Trophoblast cell (in vitro differentiated cells and primary cell): ENCODE measurements at regions not wholly inside any gene's neighbourhood (a gene's known extent, or its start where the extent isn't known, plus 50 kb on each side); places are given as distances from the start of the nearest gene placed in this dataset.

Experiments used
- DNase-seq, 2 donors: peaks; one replicate each; pipeline ENCODE4 v3.0.0-alpha.2; 2016
- H2AFZ ChIP-seq: 2 replicates; pipeline ENCODE4 v1.6.1; 2013; ENCODE audit warnings: low read length, moderate library complexity, mild to moderate bottlenecking; ENCODE audit not compliant: insufficient read depth, poor library complexity
- H2AK5ac ChIP-seq: 2 replicates; pipeline ENCODE4 v1.6.1; 2013; ENCODE audit warnings: mild to moderate bottlenecking, low read length
- H2BK120ac ChIP-seq: 2 replicates; pipeline ENCODE4 v1.6.1; 2013; ENCODE audit warnings: low read length, mild to moderate bottlenecking, moderate library complexity; ENCODE audit not compliant: insufficient read depth, poor library complexity
- H2BK12ac ChIP-seq: 2 replicates; pipeline ENCODE4 v1.6.1; 2013; ENCODE audit warnings: mild to moderate bottlenecking, low read length, moderate library complexity
- H2BK5ac ChIP-seq: 2 replicates; pipeline ENCODE4 v1.6.1; 2013; ENCODE audit warnings: low read length, low read depth, moderate library complexity, mild to moderate bottlenecking; ENCODE audit not compliant: poor library complexity
- H3K14ac ChIP-seq: 2 replicates; pipeline ENCODE4 v1.6.1; 2013; ENCODE audit warnings: mild to moderate bottlenecking, low read length
- H3K18ac ChIP-seq: 2 replicates; pipeline ENCODE4 v1.6.1; 2013; ENCODE audit warnings: mild to moderate bottlenecking, low read length
- H3K23ac ChIP-seq: 2 replicates; pipeline ENCODE4 v1.6.1; 2013; ENCODE audit warnings: low read length
- H3K27ac ChIP-seq: 2 replicates; pipeline ENCODE4 v1.5.1; 2013; ENCODE audit warnings: low read depth, mild to moderate bottlenecking, inconsistent platforms, low read length, moderate library complexity
- H3K27me3 ChIP-seq: 2 replicates; pipeline ENCODE4 v1.6.1; 2013; ENCODE audit warnings: inconsistent platforms, mild to moderate bottlenecking, low read length, moderate library complexity; ENCODE audit not compliant: insufficient read depth
- H3K36me3 ChIP-seq, 2 experiments: 1 replicate in 1 of 2; 2 replicates in 1 of 2; pipeline ENCODE4 v1.6.1; 2013; ENCODE audit warnings: low read length in 2 of 2, mild to moderate bottlenecking in 2 of 2, moderate library complexity in 1 of 2; ENCODE audit not compliant: insufficient read depth in 2 of 2, control insufficient read depth in 1 of 2
- H3K4ac ChIP-seq: 2 replicates; pipeline ENCODE4 v1.6.1; 2013; ENCODE audit warnings: low read depth, mild to moderate bottlenecking, low read length, moderate library complexity
- H3K4me1 ChIP-seq, 2 experiments: 1 replicate in 1 of 2; 2 replicates in 1 of 2; pipeline ENCODE4 v1.6.1; 2013; ENCODE audit warnings: low read length in 2 of 2, mild to moderate bottlenecking in 2 of 2, moderate library complexity in 1 of 2; ENCODE audit not compliant: insufficient read depth in 2 of 2, control insufficient read depth in 1 of 2
- H3K4me2 ChIP-seq: 2 replicates; pipeline ENCODE4 v1.6.1; 2013; ENCODE audit warnings: inconsistent platforms, mild to moderate bottlenecking, low read length, moderate library complexity
- H3K4me3 ChIP-seq: 2 replicates; pipeline ENCODE4 v1.5.1; 2013; ENCODE audit warnings: mild to moderate bottlenecking, low read depth, low read length, inconsistent platforms
- H3K79me1 ChIP-seq: one replicate; pipeline ENCODE4 v1.6.1; 2013; ENCODE audit warnings: low read length
- H3K79me2 ChIP-seq: 2 replicates; pipeline ENCODE4 v1.6.1; 2013; ENCODE audit warnings: low read length, mild to moderate bottlenecking; ENCODE audit not compliant: control insufficient read depth, insufficient read depth, poor library complexity
- H3K9ac ChIP-seq: 2 replicates; pipeline ENCODE4 v1.6.1; 2013; ENCODE audit warnings: mild to moderate bottlenecking, low read length
- H3K9me3 ChIP-seq: 2 replicates; pipeline ENCODE4 v1.6.1; 2013; ENCODE audit warnings: low read depth, mild to moderate bottlenecking, control low read depth, inconsistent platforms, low read length; ENCODE audit not compliant: insufficient read depth
- H4K12ac ChIP-seq: 2 replicates; pipeline ENCODE4 v1.6.1; 2013; ENCODE audit warnings: low read depth, mild to moderate bottlenecking, low read length, moderate library complexity
- H4K8ac ChIP-seq: 2 replicates; pipeline ENCODE4 v1.6.1; 2013; ENCODE audit warnings: low read depth, mild to moderate bottlenecking, low read length, moderate library complexity
- H4K91ac ChIP-seq: one replicate; pipeline ENCODE4 v1.6.1; 2013; ENCODE audit warnings: low read depth, mild to moderate bottlenecking, low read length, moderate library complexity
- WGBS: extraction: QIAGEN DNeasy Blood & Tissue Kit; methylation state at CpG from one replicate; pipeline ENCODE4 v1.1.7; 2013; ENCODE audit warnings: missing lambda C conversion rate; ENCODE audit not compliant: insufficient read length, insufficient coverage; ENCODE audit errors: extremely low coverage; 5-methylcytosine and 5-hydroxymethylcytosine counted together

DNA sequence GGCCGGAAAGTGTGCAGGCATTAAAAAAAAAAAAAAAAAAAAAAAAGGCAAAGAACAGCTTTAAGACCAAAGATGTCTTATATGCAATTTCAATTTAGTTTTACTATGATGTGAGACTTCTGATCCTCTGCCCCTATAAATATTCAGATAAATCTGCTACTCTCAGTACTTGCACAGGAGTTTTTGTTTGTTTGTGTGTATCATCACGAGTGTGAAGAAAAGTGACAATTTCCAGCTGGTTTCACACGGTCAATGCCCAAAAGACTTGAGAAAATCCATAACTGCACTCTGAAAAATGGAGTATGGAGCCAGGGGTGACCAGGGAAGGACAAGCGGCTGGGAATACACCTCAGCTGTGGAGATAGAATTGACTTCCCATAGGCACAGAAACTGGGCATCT lies 757.7 kb downstream of the C6orf118 start:
- H3K36me3 ChIP-seq, result no peaks in the 10 kb centered on the region
- no peak overlapping the region for H3K4me3 ChIP-seq
- no peaks in the 10 kb centered on the region for H3K9me3 ChIP-seq
- H2AK5ac ChIP-seq, result no peak overlapping the region
- no peak overlapping the region for H3K4me2 ChIP-seq
- no peak overlapping the region for H3K23ac ChIP-seq
- H4K12ac ChIP-seq, result no peak overlapping the region
- no peak overlapping the region for H2BK12ac ChIP-seq
- H3K4ac ChIP-seq, result no peak overlapping the region
- no peak overlapping the region for H3K27ac ChIP-seq
- no peak for DNase-seq
- WGBS, result no CpG with 5 or more reads among the region's 4 CpGs
- no peaks in the 10 kb centered on the region for H3K79me1 ChIP-seq
- H3K9ac ChIP-seq, result no peak overlapping the region
- no peaks in the 10 kb centered on the region for H3K79me2 ChIP-seq
- no peak overlapping the region for H4K91ac ChIP-seq
- H4K8ac ChIP-seq, result no peak overlapping the region
- H3K18ac ChIP-seq, result no peak overlapping the region
- H3K27me3 ChIP-seq, result no peaks in the 10 kb centered on the region
- no peak overlapping the region for H2AFZ ChIP-seq
- H2BK5ac ChIP-seq, result no peak overlapping the region
- H3K14ac ChIP-seq, result no peak overlapping the region
- no peaks in the 10 kb centered on the region for H3K4me1 ChIP-seq
- H2BK120ac ChIP-seq, result no peak overlapping the region

DNA sequence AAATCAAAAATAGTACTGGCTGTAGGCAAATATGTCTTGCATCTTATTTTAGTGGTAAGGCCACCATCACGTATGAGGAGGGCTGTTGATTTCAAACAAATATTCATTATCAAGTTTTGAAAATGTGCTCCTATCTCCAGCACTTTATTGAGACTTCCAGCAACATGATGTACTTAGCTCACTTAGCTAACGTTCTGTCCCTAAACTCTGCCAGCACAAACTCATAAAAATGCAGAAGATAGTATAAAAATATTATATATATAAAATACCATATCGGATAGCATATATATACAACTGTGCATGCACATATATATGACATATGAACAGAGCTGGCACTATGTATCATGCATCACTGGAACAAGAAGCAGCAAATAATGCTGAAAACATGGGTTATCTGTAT lies 762.3 kb downstream of the C6orf118 start:
- Histone ChIP-seq H3K4ac (no peak overlapping the region), H3K27me3 (no peaks in the 10 kb centered on the region), H2AFZ (no peak overlapping the region), H3K4me1 (no peaks in the 10 kb centered on the region), H2BK5ac (no peak overlapping the region), H2BK12ac (no peak overlapping the region), H3K9me3 (no peaks in the 10 kb centered on the region), H3K79me1 (no peaks in the 10 kb centered on the region), H3K18ac (no peak overlapping the region), H3K36me3 (no peaks in the 10 kb centered on the region), H3K9ac (no peak overlapping the region), H3K4me2 (no peak overlapping the region), H3K23ac (no peak overlapping the region), H4K91ac (no peak overlapping the region), H2AK5ac (no peak overlapping the region), H4K8ac (no peak overlapping the region), H3K27ac (no peak overlapping the region), H3K4me3 (no peak overlapping the region), H3K14ac (no peak overlapping the region), H2BK120ac (no peak overlapping the region), H3K79me2 (no peaks in the 10 kb centered on the region), H4K12ac (no peak overlapping the region)
- WGBS, result no CpG with 5 or more reads among the region's 3 CpGs
- DNase-seq, result no peak

DNA sequence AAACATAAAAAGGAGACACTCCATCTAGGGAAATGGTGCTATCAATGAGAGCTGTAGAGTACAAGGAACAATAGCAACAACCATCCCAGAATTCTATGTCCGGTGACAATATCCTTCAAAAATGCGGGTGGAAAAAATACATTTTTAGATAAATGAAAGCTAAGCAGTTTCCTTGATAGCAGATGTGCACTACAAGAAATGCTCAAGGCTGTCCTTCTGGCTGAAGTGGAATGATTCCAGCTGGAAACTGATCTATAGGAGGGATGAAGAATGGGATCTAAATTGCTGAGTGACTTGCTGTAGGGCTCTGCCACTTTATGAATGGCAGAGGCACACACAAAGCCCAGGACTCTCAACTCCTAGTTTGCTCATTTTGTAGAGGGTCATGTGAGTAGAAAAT lies 763.1 kb downstream of the C6orf118 start:
- WGBS, result no CpG with 5 or more reads among the region's 2 CpGs
- no peak overlapping the region for H3K4me3 ChIP-seq

DNA sequence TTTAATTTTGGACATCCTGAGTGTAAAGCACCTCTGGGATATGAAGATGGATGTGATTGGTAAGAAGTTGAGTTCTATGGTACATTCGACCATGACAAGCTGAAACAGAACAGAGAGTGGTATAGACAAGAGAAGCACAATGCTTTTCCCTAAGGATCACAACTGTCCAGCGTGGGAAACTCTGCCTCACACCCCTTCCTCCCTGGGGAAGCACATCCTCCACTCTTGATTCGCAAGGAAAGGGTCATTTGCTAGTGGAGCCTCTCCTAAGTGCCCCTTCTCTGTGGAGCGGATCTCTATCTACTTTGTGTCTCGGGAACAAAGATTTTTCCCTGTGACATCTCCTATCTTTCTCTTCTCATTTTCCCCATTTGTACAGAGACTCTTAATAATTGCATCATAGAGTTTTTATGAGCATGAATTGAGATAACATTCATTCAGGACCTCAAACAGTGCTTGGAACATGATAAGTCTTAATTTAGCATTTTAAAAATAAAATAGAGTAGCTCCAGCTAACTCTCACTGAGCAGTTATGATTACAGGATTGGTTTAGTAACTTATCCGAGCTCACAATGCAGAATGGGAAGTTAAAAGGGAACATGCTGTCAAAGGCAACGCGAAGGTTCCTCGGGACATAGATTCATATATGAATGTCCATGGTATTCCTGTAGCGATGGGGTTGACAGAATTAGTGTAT lies 775.2 kb downstream of the C6orf118 start:
- H3K79me2 ChIP-seq, result no peaks in the 10 kb centered on the region
- no peak overlapping the region for H2BK120ac ChIP-seq
- H3K27ac ChIP-seq, result no peak overlapping the region
- no peak overlapping the region for H2BK5ac ChIP-seq
- H3K14ac ChIP-seq, result no peak overlapping the region
- no peak overlapping the region for H4K91ac ChIP-seq
- no peaks in the 10 kb centered on the region for H3K36me3 ChIP-seq
- no peak overlapping the region for H2AFZ ChIP-seq
- H4K12ac ChIP-seq, result no peak overlapping the region
- H2BK12ac ChIP-seq, result no peak overlapping the region
- H3K79me1 ChIP-seq, result no peaks in the 10 kb centered on the region
- no peak overlapping the region for H3K18ac ChIP-seq
- H3K4me2 ChIP-seq, result no peak overlapping the region
- H3K4me3 ChIP-seq, result no peak overlapping the region
- WGBS, result no CpG with 5 or more reads among the region's 10 CpGs
- H4K8ac ChIP-seq, result no peak overlapping the region
- no peak overlapping the region for H3K4ac ChIP-seq
- H2AK5ac ChIP-seq, result no peak overlapping the region
- no peak for DNase-seq
- H3K9me3 ChIP-seq, result no peaks in the 10 kb centered on the region
- no peak overlapping the region for H3K23ac ChIP-seq
- H3K27me3 ChIP-seq, result no peaks in the 10 kb centered on the region
- no peaks in the 10 kb centered on the region for H3K4me1 ChIP-seq
- no peak overlapping the region for H3K9ac ChIP-seq

More for the DNA sequence above, 763.1 kb downstream of the C6orf118 start:
- no peaks in the 10 kb centered on the region for H3K9me3 ChIP-seq
- no peaks in the 10 kb centered on the region for H3K79me1 ChIP-seq
- no peaks in the 10 kb centered on the region for H3K36me3 ChIP-seq
- no peak overlapping the region for H2BK5ac ChIP-seq
- no peak overlapping the region for H3K27ac ChIP-seq
- no peak overlapping the region for H2AFZ ChIP-seq
- no peak overlapping the region for H2BK12ac ChIP-seq
- DNase-seq, result no peak
- H3K4ac ChIP-seq, result no peak overlapping the region
- no peak overlapping the region for H4K91ac ChIP-seq
- no peak overlapping the region for H4K8ac ChIP-seq
- H3K4me2 ChIP-seq, result no peak overlapping the region
- H3K23ac ChIP-seq, result no peak overlapping the region
- no peak overlapping the region for H2AK5ac ChIP-seq
- no peaks in the 10 kb centered on the region for H3K4me1 ChIP-seq
- H3K14ac ChIP-seq, result no peak overlapping the region
- no peaks in the 10 kb centered on the region for H3K27me3 ChIP-seq
- no peak overlapping the region for H4K12ac ChIP-seq
- H3K79me2 ChIP-seq, result no peaks in the 10 kb centered on the region
- no peak overlapping the region for H3K9ac ChIP-seq
- H3K18ac ChIP-seq, result no peak overlapping the region
- H2BK120ac ChIP-seq, result no peak overlapping the region
